ENCODE measurements at regions not wholly inside any gene's neighbourhood (a gene's known extent, or its start where the extent isn't known, plus 50 kb on each side); places are given as distances from the start of the nearest gene placed in this dataset.
"Not testable (repeated sequence)": the region's sequence is repeated elsewhere in the genome, so short reads cannot be mapped to it uniquely, and the experiment has no call there.

- TF ChIP-seq CTCF (IDR thresholded peaks at IDR 0.05), result no peak
- ATAC-seq (ENCODE audit: low FRiP score), result no peak
- DNase-seq (ENCODE audit: low spot score), result no peak
Measured at GRCh38 chr6:140002396-140003022, 628.1 kb upstream of the CITED2 start.

DNA sequence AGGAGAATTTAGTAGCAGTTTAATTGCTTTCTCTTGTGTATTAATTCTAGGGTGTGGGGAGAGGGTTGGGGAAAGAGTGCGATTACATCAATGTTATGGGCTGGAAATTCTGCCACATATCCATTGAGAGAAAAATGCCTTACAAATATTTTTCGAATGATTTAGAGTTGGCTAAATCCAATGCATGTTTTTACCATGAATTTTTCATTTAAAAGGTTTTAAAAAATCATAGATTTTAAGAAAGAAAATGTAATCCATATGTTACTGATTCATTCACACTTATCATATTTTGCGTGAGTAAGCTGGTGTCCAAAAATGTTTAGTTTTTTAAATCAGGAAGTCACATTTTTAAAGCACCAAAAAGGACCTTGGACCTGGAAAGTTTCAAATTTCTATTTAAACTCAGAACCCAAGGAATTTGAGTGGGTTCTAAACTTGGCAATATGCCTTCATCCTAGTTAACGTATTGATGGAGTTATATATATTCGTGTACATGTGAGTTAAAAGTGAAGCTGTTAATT lies 627.4 kb upstream of the CITED2 start:
- no peak for DNase-seq (ENCODE audit: low spot score)

GRCh38 chr6:140001005-140001404 lies 626.6 kb upstream of the CITED2 start:
- no peak for ATAC-seq (ENCODE audit: low FRiP score)
- TF ChIP-seq CTCF (IDR thresholded peaks at IDR 0.05), result no peak

More for the DNA sequence above, 627.4 kb upstream of the CITED2 start:
- ATAC-seq (ENCODE audit: low FRiP score), result no peak
- TF ChIP-seq CTCF (IDR thresholded peaks at IDR 0.05), result no peak

DNA sequence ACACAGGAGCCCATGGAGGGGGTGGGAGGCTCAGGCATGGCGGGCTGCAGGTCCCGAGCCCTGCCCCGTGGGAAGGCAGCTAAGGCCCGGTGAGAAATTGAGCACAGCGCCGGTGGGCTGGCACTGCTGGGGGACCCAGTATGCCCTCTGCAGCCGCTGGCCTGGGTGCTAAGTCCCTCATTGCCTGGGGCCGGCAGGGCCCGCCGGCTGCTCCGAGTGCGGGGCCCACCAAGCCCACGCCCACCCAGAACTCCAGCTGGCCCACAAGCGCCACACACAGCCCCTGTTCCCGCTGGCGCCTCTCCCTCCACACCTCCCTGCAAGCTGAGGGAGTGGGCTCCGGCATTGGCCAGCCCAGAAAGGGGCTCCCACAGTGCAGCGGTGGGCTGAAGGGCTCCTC lies 625.2 kb upstream of the CITED2 start:
- ATAC-seq (ENCODE audit: low FRiP score); DNase-seq (ENCODE audit: low spot score): not testable (repeated sequence)

More at GRCh38 chr6:140001005-140001404, 626.6 kb upstream of the CITED2 start:
- DNase-seq (ENCODE audit: low spot score), result no peak

DNA sequence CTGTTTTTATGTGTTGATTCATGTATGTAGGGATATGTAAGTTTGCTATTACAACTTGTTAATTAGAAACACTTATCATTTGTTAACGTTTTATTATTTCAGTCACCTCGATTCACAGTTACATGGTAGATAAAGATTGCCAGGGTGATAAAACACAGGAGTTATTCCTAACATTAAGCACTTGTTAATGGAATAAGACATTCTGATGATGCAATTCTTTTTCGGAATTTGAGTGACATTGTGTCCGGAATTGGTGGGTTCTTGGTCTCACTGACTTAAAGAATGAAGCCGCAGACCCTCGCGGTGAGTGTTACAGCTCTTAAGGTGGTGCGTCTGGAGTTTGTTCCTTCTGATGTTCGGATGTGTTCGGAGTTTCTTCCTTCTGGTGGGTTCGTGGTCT lies 624.0 kb upstream of the CITED2 start:
- DNase-seq (ENCODE audit: low spot score); ATAC-seq (ENCODE audit: low FRiP score): not testable (repeated sequence)

- DNase-seq (ENCODE audit: low spot score), result no peak
- TF ChIP-seq CTCF (IDR thresholded peaks at IDR 0.05), result no peak
- ATAC-seq (ENCODE audit: low FRiP score), result no peak
Measured at GRCh38 chr6:139996253-139996834, 621.9 kb upstream of the CITED2 start.

DNA sequence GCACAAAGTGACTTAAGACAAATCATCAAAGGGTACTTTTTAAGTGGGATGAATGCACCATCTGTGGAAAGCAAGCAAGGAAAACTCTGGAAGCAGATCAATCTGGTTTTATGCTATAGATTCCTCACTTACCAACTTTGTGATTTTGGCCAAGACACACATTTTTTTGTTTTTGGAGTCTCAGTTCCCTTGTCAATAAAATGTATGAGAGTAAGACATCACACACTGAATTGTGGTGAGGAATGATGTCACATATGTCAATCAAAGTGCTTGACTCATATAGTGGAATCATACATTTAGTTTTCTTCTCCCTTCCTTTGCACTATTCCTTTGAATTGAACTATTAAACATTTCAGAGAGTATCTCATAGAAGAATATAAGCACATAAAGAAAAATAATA lies 620.5 kb upstream of the CITED2 start:
- DNase-seq (ENCODE audit: low spot score) (no peak), ATAC-seq (ENCODE audit: low FRiP score) (no peak)
- no peak for TF ChIP-seq CTCF (IDR thresholded peaks at IDR 0.05)

GRCh38 chr6:139990856-139991465 lies 616.5 kb upstream of the CITED2 start:
- no peak for TF ChIP-seq CTCF (IDR thresholded peaks at IDR 0.05)
- ATAC-seq (ENCODE audit: low FRiP score) (no peak), DNase-seq (ENCODE audit: low spot score) (no peak)
